ENCODE measurements at regions not wholly inside any gene's neighbourhood (a gene's known extent, or its start where the extent isn't known, plus 50 kb on each side); places are given as distances from the start of the nearest gene placed in this dataset.
"Not testable (repeated sequence)": the region's sequence is repeated elsewhere in the genome, so short reads cannot be mapped to it uniquely, and the experiment has no call there.

- DNase-seq (ENCODE audit: low spot score): no peak
Measured at GRCh38 chr1:118828038-118828437, 160.1 kb downstream of the TBX15 start.

- DNase-seq (ENCODE audit: low spot score): no peak
Measured at GRCh38 chr1:118827636-118828035, 160.5 kb downstream of the TBX15 start.

- no peak for DNase-seq (ENCODE audit: low spot score)
Measured at GRCh38 chr1:118827207-118827606, 160.9 kb downstream of the TBX15 start.

GRCh38 chr1:118826669-118827068 is 161.5 kb downstream of the TBX15 start:
- DNase-seq (ENCODE audit: low spot score): no peak

GRCh38 chr1:118825619-118826018 is 162.5 kb downstream of the TBX15 start:
- DNase-seq (ENCODE audit: low spot score): no peak

- DNase-seq (ENCODE audit: low spot score): no peak
Measured at GRCh38 chr1:118821801-118822200, 166.3 kb downstream of the TBX15 start.

- no peak for DNase-seq (ENCODE audit: low spot score)
Measured at GRCh38 chr1:118820864-118821263, 167.3 kb downstream of the TBX15 start.

- DNase-seq (ENCODE audit: low spot score): no peak
Measured at GRCh38 chr1:118815909-118816308, 172.2 kb downstream of the TBX15 start.

GRCh38 chr1:118812555-118812954 is 175.6 kb downstream of the TBX15 start:
- DNase-seq (ENCODE audit: low spot score): no peak

- no peak for DNase-seq (ENCODE audit: low spot score)
Measured at GRCh38 chr1:118811156-118811555, 177.0 kb downstream of the TBX15 start.

GRCh38 chr1:118809586-118809985 is 178.6 kb downstream of the TBX15 start:
- no peak for DNase-seq (ENCODE audit: low spot score)

- DNase-seq (ENCODE audit: low spot score): not testable (repeated sequence)
Measured at GRCh38 chr1:118803128-118803527, 185.0 kb downstream of the TBX15 start.

GRCh38 chr1:118791094-118791691 is 196.9 kb downstream of the TBX15 start:
- DNase-seq (ENCODE audit: low spot score): no peak

- DNase-seq (ENCODE audit: low spot score): no peak
Measured at GRCh38 chr1:118788463-118788862, 199.7 kb downstream of the TBX15 start.

- no peak for DNase-seq (ENCODE audit: low spot score)
Measured at GRCh38 chr1:118786454-118787155, 201.5 kb downstream of the TBX15 start.

- DNase-seq (ENCODE audit: low spot score): no peak
Measured at GRCh38 chr1:118785246-118785645, 202.9 kb downstream of the TBX15 start.

GRCh38 chr1:118783095-118783758 is 204.9 kb downstream of the TBX15 start:
- DNase-seq (ENCODE audit: low spot score): no peak

GRCh38 chr1:118773656-118774055 is 214.5 kb downstream of the TBX15 start:
- DNase-seq (ENCODE audit: low spot score): no peak

- no peak for DNase-seq (ENCODE audit: low spot score)
Measured at GRCh38 chr1:118767971-118768370, 220.2 kb downstream of the TBX15 start.

- no peak for DNase-seq (ENCODE audit: low spot score)
Measured at GRCh38 chr1:118753976-118754375, 234.2 kb downstream of the TBX15 start.

GRCh38 chr1:118751166-118751565 is 237.0 kb downstream of the TBX15 start:
- DNase-seq (ENCODE audit: low spot score): no peak

GRCh38 chr1:118744420-118744819 is 243.7 kb downstream of the TBX15 start:
- DNase-seq (ENCODE audit: low spot score): no peak

GRCh38 chr1:118739501-118739900 is 248.6 kb downstream of the TBX15 start:
- no peak for DNase-seq (ENCODE audit: low spot score)
